ENCODE measurements at regions not wholly inside any gene's neighbourhood (a gene's known extent, or its start where the extent isn't known, plus 50 kb on each side); places are given as distances from the start of the nearest gene placed in this dataset.
A peak's percentile ranks its signal among the peaks of the same experiment; 100 is the strongest.
"Not testable (repeated sequence)": the region's sequence is repeated elsewhere in the genome, so short reads cannot be mapped to it uniquely, and the experiment has no call there.

- Histone ChIP-seq H3K9ac (ENCODE audit: insufficient read depth in 1 of 2, low read length in 2 of 2) (no peak overlapping the region), H3K4me3 (no peak overlapping the region), H3K9me3 (ENCODE audit: control insufficient read depth in 4 of 4, insufficient read depth in 3 of 4, low read length in 3 of 4) (peaks cover 0 to 8% (median 0%) of the 10 kb centered on the region in 4 donors), H3K36me3 (ENCODE audit: control insufficient read depth in 4 of 4, insufficient read depth in 4 of 4, low read length in 4 of 4) (no peaks in the 10 kb centered on the region), H3K27me3 (ENCODE audit: control insufficient read depth in 3 of 3, insufficient read depth in 3 of 3, low read length in 2 of 3) (no peaks in the 10 kb centered on the region), H3K27ac (ENCODE audit: low read depth in 1 of 2, low read length in 1 of 2) (no peak overlapping the region), H3K4me1 (ENCODE audit: control insufficient read depth in 5 of 5, insufficient read depth in 5 of 5, low read length in 5 of 5) (no peaks in the 10 kb centered on the region)
- TF ChIP-seq, protein P1, sequence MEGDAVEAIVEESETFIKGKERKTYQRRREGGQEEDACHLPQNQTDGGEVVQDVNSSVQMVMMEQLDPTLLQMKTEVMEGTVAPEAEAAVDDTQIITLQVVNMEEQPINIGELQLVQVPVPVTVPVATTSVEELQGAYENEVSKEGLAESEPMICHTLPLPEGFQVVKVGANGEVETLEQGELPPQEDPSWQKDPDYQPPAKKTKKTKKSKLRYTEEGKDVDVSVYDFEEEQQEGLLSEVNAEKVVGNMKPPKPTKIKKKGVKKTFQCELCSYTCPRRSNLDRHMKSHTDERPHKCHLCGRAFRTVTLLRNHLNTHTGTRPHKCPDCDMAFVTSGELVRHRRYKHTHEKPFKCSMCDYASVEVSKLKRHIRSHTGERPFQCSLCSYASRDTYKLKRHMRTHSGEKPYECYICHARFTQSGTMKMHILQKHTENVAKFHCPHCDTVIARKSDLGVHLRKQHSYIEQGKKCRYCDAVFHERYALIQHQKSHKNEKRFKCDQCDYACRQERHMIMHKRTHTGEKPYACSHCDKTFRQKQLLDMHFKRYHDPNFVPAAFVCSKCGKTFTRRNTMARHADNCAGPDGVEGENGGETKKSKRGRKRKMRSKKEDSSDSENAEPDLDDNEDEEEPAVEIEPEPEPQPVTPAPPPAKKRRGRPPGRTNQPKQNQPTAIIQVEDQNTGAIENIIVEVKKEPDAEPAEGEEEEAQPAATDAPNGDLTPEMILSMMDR (IDR thresholded peaks at IDR 0.05; ENCODE audit: control extremely low read depth, extremely low read depth) = no peak
- DNase-seq (no peak), ATAC-seq (ENCODE audit: insufficient read depth, low FRiP score) (no peak)
- WGBS, 2 donors = 68 to 69% methylated on average over 3 of the region's 3 CpGs
These were observed 1300.5 kb upstream of the TMEM132C start for GRCh38 chr12:126966498-126966897.

DNA sequence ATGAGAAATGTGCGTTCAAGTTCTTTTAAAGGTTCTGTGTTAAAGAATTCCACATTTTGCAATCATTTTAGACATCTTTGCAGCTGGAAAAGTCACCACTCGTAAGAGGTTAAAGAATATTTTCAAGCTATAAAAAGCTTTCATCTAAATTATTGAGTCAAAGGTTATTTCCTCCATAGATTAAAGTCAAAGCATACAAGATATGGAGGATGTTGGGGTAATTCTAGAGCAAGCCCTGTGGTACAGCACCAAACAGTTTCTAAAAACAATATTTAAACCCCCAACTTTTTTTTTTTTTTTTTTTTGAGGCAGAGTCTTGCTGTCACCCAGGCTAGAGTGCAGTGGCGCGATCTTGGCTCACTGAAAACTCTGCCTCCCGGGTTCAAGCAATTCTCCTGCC lies 1299.8 kb upstream of the TMEM132C start:
- Histone ChIP-seq H3K9ac (ENCODE audit: insufficient read depth in 1 of 2, low read length in 2 of 2) (no peak overlapping the region), H3K27me3 (ENCODE audit: control insufficient read depth in 3 of 3, insufficient read depth in 3 of 3, low read length in 2 of 3) (no peaks in the 10 kb centered on the region), H3K4me3 (no peak overlapping the region), H3K27ac (ENCODE audit: low read depth in 1 of 2, low read length in 1 of 2) (no peak overlapping the region), H3K9me3 (ENCODE audit: control insufficient read depth in 4 of 4, insufficient read depth in 3 of 4, low read length in 3 of 4) (peaks cover 0 to 8% (median 0%) of the 10 kb centered on the region in 4 donors), H3K36me3 (ENCODE audit: control insufficient read depth in 4 of 4, insufficient read depth in 4 of 4, low read length in 4 of 4) (no peaks in the 10 kb centered on the region), H3K4me1 (ENCODE audit: control insufficient read depth in 5 of 5, insufficient read depth in 5 of 5, low read length in 5 of 5) (no peaks in the 10 kb centered on the region)
- DNase-seq = no peak
- ATAC-seq (ENCODE audit: insufficient read depth, low FRiP score) = no peak
- TF ChIP-seq, protein P1 (IDR thresholded peaks at IDR 0.05; ENCODE audit: control extremely low read depth, extremely low read depth) = no peak
- WGBS, 2 donors = 82 to 91% methylated on average over 5 of the region's 5 CpGs

DNA sequence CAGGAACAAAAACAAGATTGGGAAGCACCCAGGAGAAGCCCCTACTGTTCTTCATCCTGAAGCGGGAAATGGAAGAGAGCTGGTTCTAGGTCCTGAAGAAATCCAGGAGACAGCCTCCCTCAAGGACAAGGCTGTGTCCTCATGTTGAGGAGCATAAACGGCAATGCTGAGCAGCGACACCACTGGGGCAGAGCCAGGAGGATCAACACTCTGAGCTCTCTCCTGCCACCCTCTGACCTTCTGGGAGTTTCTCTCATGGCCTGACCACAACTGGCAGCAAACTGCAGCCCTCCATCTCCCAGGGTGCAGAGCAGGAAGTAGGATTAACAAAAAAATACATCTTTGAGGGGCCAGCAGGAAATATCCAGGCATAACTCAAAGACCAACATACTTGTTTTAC lies 1292.2 kb upstream of the TMEM132C start:
- Histone ChIP-seq H3K36me3 (ENCODE audit: control insufficient read depth in 4 of 4, insufficient read depth in 4 of 4, low read length in 4 of 4) (no peaks in the 10 kb centered on the region), H3K9ac (ENCODE audit: insufficient read depth in 1 of 2, low read length in 2 of 2) (no peak overlapping the region), H3K9me3 (ENCODE audit: control insufficient read depth in 4 of 4, insufficient read depth in 3 of 4, low read length in 3 of 4) (peaks cover 0 to 2% (median 0%) of the 10 kb centered on the region in 4 donors), H3K27me3 (ENCODE audit: control insufficient read depth in 3 of 3, insufficient read depth in 3 of 3, low read length in 2 of 3) (no peaks in the 10 kb centered on the region), H3K27ac (ENCODE audit: low read depth in 1 of 2, low read length in 1 of 2) (no peak overlapping the region), H3K4me3 (no peak overlapping the region), H3K4me1 (ENCODE audit: control insufficient read depth in 5 of 5, insufficient read depth in 5 of 5, low read length in 5 of 5) (no peaks in the 10 kb centered on the region)
- DNase-seq = no peak
- TF ChIP-seq, protein P1 (IDR thresholded peaks at IDR 0.05; ENCODE audit: control extremely low read depth, extremely low read depth) = no peak
- 72 to 74% methylated on average over 3 of the region's 3 CpGs for WGBS, 2 donors
- no peak for ATAC-seq (ENCODE audit: insufficient read depth, low FRiP score)

DNA sequence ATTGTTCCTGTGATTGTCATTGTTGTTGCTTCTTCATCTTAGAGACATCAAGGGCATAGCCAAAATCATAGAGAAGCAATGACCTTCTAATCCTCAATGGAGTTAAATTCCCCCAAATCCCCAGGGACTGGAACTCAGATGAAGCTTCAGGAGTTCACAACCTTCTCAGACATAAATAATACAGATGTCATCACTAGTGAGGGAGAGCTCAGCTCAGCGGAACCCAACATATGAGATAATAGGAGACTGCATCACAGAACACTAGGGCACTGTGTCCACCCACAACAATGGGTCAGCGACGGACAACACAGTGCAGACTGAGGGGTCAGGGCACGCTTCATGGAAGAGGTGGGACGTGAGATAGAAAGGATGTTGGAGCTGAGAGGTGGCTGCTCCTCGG lies 1290.4 kb upstream of the TMEM132C start:
- no peaks in the 10 kb centered on the region for H3K36me3 ChIP-seq (ENCODE audit: control insufficient read depth in 4 of 4, insufficient read depth in 4 of 4, low read length in 4 of 4)
- peaks cover 0 to 2% (median 0%) of the 10 kb centered on the region in 4 donors for H3K9me3 ChIP-seq (ENCODE audit: control insufficient read depth in 4 of 4, insufficient read depth in 3 of 4, low read length in 3 of 4)
- DNase-seq (no peak), ATAC-seq (ENCODE audit: insufficient read depth, low FRiP score) (peak; percentile 47)
- TF ChIP-seq, protein P1 (IDR thresholded peaks at IDR 0.05; ENCODE audit: control extremely low read depth, extremely low read depth) = no peak
- H3K27me3 ChIP-seq (ENCODE audit: control insufficient read depth in 3 of 3, insufficient read depth in 3 of 3, low read length in 2 of 3) = no peaks in the 10 kb centered on the region
- WGBS, 2 donors = 61 to 82% methylated on average over 6 of the region's 6 CpGs
- no peaks in the 10 kb centered on the region for H3K4me1 ChIP-seq (ENCODE audit: control insufficient read depth in 5 of 5, insufficient read depth in 5 of 5, low read length in 5 of 5)
- H3K27ac ChIP-seq (ENCODE audit: low read depth in 1 of 2, low read length in 1 of 2) = no peak overlapping the region
- H3K4me3 ChIP-seq = no peak overlapping the region
- no peak overlapping the region for H3K9ac ChIP-seq (ENCODE audit: insufficient read depth in 1 of 2, low read length in 2 of 2)

DNA sequence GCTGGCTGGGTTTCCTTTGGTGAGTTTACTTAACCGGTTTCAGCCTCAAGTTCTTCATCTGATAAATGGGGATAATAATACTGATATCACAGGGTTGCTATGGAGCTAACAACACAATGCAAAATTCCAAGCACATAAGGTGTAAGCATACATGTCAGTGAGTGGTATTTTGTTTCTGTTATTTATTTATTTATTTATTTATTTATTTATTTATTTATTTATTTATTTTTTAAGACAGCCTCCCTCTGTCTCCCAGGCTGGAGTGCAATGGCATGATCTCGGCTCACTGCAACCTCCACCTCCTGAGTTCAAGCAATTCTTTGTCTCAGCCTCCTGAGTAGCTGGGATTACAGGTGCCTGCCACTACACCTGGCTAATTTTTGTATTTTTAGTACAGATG lies 1287.4 kb upstream of the TMEM132C start:
- DNase-seq; H3K9ac ChIP-seq (ENCODE audit: insufficient read depth in 1 of 2, low read length in 2 of 2); H3K4me3 ChIP-seq; ATAC-seq (ENCODE audit: insufficient read depth, low FRiP score); H3K36me3 ChIP-seq (ENCODE audit: control insufficient read depth in 4 of 4, insufficient read depth in 4 of 4, low read length in 4 of 4); H3K9me3 ChIP-seq (ENCODE audit: control insufficient read depth in 4 of 4, insufficient read depth in 3 of 4, low read length in 3 of 4); H3K4me1 ChIP-seq (ENCODE audit: control insufficient read depth in 5 of 5, insufficient read depth in 5 of 5, low read length in 5 of 5); H3K27ac ChIP-seq (ENCODE audit: low read depth in 1 of 2, low read length in 1 of 2); H3K27me3 ChIP-seq (ENCODE audit: control insufficient read depth in 3 of 3, insufficient read depth in 3 of 3, low read length in 2 of 3): not testable (repeated sequence)
- WGBS, 2 donors = 89% methylated on average over 2 of the region's 2 CpGs
